Stimulated activated CD8-positive, alpha-beta memory T cell treated with anti-CD3 and anti-CD28 coated beads, Interleukin-15, amount 100 ng/mL, for 24 hours (primary cell): ENCODE measurements at regions not wholly inside any gene's neighbourhood (a gene's known extent, or its start where the extent isn't known, plus 50 kb on each side); places are given as distances from the start of the nearest gene placed in this dataset.
"Not testable (repeated sequence)": the region's sequence is repeated elsewhere in the genome, so short reads cannot be mapped to it uniquely, and the experiment has no call there.

Source experiments
- DNase-seq: peaks from one replicate; pipeline ENCODE4 v3.0.0-alpha.2; 2020; ENCODE audit warnings: low read depth

- DNase-seq, result no peak
Measured at GRCh38 chr13:50130123-50130946, 115.1 kb downstream of the KCNRG start.

GRCh38 chr13:50131920-50132903, 117.0 kb downstream of the KCNRG start:
- DNase-seq, result no peak

- no peak for DNase-seq
Measured at GRCh38 chr13:50132904-50133357, 117.7 kb downstream of the KCNRG start.

DNA sequence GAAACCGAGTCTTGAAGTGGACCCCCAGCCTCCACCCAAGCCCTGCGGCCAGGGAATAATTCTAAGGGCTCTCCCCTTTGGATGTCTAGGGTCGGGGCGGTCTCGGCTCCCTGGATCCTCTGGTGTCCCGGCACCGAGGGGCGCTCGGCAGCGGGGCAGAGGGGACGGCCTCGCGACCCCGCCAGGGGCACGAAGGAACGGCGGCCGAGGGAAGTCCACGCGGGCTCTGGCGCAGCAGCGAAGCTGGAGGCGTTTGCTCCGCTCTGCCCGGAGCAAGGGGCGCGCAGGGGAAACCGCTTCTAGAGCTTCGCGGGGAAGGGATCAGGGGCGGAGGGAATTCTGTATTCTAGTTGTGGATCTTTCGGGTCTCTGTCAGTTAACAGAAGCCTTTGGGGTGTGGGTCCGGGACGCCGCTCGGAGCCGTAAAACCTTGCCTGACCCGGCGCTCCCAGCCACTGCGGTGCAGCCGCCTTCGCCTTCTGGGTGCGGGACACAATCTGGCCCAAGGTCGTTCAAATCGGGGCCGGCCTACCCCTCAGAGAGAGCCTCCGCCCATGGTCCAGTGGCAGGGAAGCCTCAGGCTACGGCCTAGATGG, 118.2 kb downstream of the KCNRG start:
- no peak for DNase-seq

- DNase-seq, result no peak
Measured at GRCh38 chr13:50136226-50136625, 121.0 kb downstream of the KCNRG start.

- no peak for DNase-seq
Measured at GRCh38 chr13:50136678-50137077, 121.4 kb downstream of the KCNRG start.

- DNase-seq, result not testable (repeated sequence)
Measured at GRCh38 chr13:50139435-50139934, 124.2 kb downstream of the KCNRG start.

- DNase-seq, result no peak
Measured at GRCh38 chr13:50140153-50140552, 124.9 kb downstream of the KCNRG start.

DNA sequence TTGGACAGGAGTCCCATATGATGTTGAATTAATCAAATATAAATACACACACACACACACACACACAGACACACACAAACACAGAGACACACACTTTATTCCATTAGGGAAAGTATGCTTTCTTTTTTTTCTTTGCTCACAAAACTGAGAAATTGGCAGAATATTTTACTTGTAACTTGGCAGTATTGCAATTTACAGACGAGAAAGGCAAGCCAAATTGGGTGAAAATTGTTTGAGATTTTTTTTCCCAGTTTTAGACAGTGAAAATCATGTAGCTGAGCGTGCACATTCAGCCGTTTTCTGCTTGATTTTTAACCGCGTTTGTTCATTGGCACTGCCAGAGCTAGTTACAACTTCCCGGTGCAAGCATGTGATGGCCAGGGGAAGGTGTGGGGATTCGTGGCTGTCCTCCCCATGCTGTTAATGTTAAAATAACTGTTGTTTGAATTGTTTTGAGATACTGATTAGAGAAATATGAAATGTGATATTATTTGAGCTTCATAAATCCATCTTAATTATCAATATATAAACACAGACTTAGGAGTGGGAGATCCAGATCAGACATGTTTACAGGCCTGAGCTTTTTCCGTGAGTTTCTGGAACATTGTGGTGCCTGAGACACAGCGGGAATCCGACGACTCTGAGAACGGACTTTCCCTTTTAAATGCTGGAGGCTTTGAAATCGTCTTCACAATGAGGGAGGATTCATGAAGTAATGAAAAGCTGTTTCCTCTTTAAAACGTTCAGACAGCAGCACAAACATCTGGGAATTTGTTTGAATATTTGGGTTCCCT, 125.5 kb downstream of the KCNRG start:
- DNase-seq, result no peak

DNA sequence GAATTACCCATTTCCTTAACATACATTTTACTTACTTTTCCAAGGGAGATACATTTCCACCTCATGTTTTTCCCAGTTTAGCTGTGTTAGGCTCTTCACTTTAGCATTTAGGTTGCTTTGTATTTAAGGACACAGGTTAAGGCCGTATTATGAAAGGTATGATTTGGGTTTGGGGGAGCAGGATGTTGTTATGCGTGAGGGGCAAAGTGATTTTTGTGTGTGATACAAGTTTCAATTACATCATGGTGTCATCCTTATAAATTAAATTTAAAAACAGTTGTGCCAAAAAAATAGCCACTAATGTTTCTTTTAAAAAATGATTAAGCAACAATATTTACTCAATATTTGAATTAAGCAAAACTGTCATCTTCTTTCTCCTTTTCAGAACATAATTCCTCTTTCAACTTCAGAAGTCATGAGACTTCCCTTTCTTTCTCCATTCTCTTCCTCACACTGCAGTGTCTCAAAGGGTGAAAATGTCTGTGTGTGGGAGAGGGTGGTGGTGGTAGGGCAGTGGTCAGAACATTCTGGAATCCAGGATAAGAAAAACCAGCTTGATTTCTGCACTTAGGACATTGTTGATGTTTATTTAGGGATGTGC, 126.2 kb downstream of the KCNRG start:
- DNase-seq, result no peak

DNA sequence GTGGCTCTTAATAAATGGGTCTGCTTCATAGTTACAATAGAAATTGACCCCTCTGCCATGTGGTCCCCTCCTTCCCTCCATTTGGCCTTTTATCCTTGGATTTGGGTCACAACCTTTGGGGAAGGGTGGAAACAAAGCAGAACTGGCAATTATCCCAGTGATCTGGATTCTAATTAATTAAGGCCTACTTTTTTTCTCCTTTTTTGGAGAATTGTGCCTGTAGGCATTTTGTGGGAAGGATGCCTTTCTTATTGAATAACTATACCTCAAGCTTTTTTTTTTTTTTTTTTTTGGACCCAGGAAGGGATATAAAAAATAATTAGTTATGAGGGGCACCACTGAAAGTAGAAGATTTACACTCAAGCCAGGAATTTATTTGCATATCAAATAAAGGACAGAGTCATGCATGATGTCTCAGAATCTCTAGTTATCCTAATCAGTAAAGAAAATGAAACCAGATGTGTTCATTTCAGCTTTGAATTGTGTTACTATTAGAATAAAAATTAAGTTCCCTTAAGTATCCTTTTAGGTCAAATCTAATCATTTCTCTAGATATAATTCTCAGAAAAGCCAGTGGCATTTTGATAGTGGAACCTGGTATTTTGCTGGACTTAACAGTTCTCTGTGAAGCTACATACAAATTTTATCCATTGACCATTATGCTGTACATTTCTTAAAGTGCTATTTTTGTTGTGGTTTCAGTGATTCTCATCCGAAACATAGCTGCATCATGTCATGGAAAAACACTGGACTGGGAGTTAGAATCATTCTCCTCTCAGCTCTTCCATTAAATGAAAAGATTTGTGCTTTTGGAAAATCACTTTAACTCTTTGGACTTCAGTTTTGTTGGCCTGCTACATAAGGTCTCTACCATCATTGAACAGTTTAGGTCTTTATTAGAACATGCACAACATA, 129.3 kb downstream of the KCNRG start:
- no peak for DNase-seq

GRCh38 chr13:50149214-50149613, 134.0 kb downstream of the KCNRG start:
- no peak for DNase-seq

- no peak for DNase-seq
Measured at GRCh38 chr13:50149932-50150331, 134.7 kb downstream of the KCNRG start.

GRCh38 chr13:50152224-50152623, 137.0 kb downstream of the KCNRG start:
- DNase-seq, result no peak

DNA sequence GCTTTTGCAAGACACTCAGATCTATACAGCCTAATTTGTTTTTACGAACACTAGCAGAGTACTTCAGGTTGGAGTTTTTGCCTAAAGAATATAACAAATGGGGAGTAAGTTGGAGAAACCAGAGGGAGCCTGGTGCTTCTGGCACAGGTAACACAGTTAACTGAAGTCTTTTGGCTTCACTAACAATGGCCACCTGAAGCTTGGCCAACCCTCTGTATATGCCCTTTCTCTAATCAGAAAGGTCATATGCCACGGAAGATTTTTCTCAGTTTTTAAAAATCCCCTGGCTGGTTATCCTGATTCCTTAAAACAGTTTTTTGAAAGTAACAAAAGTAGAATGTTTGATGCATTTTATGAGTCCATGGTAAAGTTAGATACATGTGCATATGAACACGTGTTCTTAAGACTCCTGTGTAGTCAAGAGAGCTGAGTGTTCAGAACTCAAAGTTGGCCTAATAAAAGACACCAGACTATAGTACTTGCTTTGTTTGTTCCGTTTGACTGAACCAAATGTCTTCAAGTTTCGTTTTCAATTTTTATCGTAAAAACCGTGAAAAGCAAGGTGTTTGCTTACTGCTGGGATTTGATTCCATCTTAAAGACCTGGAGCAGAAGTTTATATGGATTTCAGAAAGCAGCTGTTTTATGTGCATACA, 137.5 kb downstream of the KCNRG start:
- no peak for DNase-seq

DNA sequence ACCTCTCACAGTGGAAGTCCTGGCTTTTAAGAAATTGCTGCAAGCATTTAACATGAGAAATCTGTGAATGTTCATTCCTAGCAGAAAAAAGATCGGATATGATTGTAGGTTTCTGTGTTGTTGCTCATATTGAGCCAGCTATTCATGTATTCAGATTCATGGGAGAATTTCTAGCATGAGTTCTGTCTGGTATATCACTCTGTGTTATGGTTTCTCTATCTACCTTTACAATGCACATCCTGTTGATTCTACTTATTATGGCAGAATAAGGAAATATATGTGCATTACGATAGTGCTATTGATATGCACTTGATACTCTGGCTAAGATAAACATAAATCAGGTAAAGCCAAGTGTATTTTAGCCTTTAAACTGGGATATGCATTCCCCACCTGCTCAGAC, 138.2 kb downstream of the KCNRG start:
- no peak for DNase-seq

- DNase-seq, result no peak
Measured at GRCh38 chr13:50153876-50154275, 138.6 kb downstream of the KCNRG start.

DNA sequence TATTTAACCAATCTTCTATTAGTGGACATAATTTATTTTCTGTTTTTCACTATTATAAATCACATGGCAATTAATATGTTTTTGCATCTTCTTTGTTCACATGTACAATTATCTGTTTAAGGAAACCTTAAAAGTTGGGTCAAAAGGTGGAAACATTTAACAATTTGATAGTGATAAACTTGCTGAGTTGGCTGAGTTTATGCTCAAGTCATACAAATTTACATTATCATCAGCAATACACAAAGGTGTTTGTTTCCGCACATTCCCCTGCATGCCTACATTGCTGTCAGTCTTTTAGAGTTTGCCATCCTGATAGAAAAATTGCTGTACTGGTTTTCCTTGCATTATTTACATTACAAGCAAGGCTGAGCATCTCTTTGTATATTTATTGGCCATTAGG, 139.5 kb downstream of the KCNRG start:
- DNase-seq, result no peak

GRCh38 chr13:50156140-50156539, 140.9 kb downstream of the KCNRG start:
- DNase-seq, result no peak
